NOMO-1 treated with DMSO at 0.1 percent for 48 hours (cell line): ENCODE measurements at regions not wholly inside any gene's neighbourhood (a gene's known extent, or its start where the extent isn't known, plus 50 kb on each side); places are given as distances from the start of the nearest gene placed in this dataset.

Source experiments
- DNase-seq: peaks from one replicate; lab custom pipeline; 2025; ENCODE audit not compliant: unreplicated experiment; lab: John Stamatoyannopoulos, UW

- DNase-seq, result no peak
Observed at GRCh38 chr2:7906431-7906830, 775.4 kb upstream of the ID2 start.

- DNase-seq, result no peak
Observed at GRCh38 chr2:7907041-7907440, 774.8 kb upstream of the ID2 start.

- no peak for DNase-seq
Observed at GRCh38 chr2:7910752-7911151, 771.1 kb upstream of the ID2 start.

- DNase-seq, result no peak
Observed at GRCh38 chr2:7911196-7911595, 770.7 kb upstream of the ID2 start.

- DNase-seq, result no peak
Observed at GRCh38 chr2:7913974-7914373, 767.9 kb upstream of the ID2 start.

GRCh38 chr2:7915302-7916091, 766.4 kb upstream of the ID2 start:
- DNase-seq, result no peak

- no peak for DNase-seq
Observed at GRCh38 chr2:7916670-7917069, 765.2 kb upstream of the ID2 start.

- DNase-seq, result no peak
Observed at GRCh38 chr2:7919510-7919909, 762.3 kb upstream of the ID2 start.

GRCh38 chr2:7924023-7924762, 757.7 kb upstream of the ID2 start:
- no peak for DNase-seq

GRCh38 chr2:7925506-7925905, 756.4 kb upstream of the ID2 start:
- DNase-seq, result no peak

GRCh38 chr2:7927691-7928090, 754.2 kb upstream of the ID2 start:
- DNase-seq, result no peak

GRCh38 chr2:7929281-7929680, 752.6 kb upstream of the ID2 start:
- DNase-seq, result no peak

GRCh38 chr2:7930800-7931635, 750.8 kb upstream of the ID2 start:
- no peak for DNase-seq

- DNase-seq, result no peak
Observed at GRCh38 chr2:7931808-7932207, 750.0 kb upstream of the ID2 start.

- no peak for DNase-seq
Observed at GRCh38 chr2:7933672-7934071, 748.2 kb upstream of the ID2 start.

- DNase-seq, result no peak
Observed at GRCh38 chr2:7934476-7934875, 747.4 kb upstream of the ID2 start.

GRCh38 chr2:7937082-7937481, 744.8 kb upstream of the ID2 start:
- DNase-seq, result no peak

GRCh38 chr2:7940723-7941122, 741.1 kb upstream of the ID2 start:
- no peak for DNase-seq

GRCh38 chr2:7943446-7943845, 738.4 kb upstream of the ID2 start:
- DNase-seq, result no peak

GRCh38 chr2:7945026-7945425, 736.8 kb upstream of the ID2 start:
- no peak for DNase-seq

GRCh38 chr2:7950035-7950612, 731.7 kb upstream of the ID2 start:
- no peak for DNase-seq
